Activated T-cell treated with anti-CD3 and anti-CD28 coated beads for 24 hours (primary cell): ENCODE measurements at regions not wholly inside any gene's neighbourhood (a gene's known extent, or its start where the extent isn't known, plus 50 kb on each side); places are given as distances from the start of the nearest gene placed in this dataset.
"Not testable (repeated sequence)": the region's sequence is repeated elsewhere in the genome, so short reads cannot be mapped to it uniquely, and the experiment has no call there.

Experiments used
- DNase-seq: peaks from one replicate; pipeline ENCODE4 v3.0.0-alpha.2; 2020; ENCODE audit warnings: low read depth

DNA sequence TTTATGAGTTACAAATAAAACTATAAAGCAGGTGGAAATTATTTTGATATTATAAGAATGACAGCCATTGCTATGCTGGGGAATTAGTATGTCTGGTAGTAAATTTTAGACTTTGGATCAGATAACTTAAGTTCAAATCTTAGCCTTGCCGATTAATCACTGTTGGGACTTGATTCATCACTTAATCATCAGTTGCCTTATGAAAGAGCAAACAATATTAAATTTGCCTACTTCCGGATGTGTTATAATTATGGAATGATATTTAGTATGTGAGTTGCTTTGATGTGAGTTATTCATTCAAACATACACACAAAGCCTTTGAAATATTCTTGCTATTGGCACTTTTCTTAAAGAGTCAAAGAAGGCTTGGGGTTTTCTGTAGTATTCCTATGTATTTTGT lies 717.7 kb downstream of the BRINP1 start:
- no peak for DNase-seq

DNA sequence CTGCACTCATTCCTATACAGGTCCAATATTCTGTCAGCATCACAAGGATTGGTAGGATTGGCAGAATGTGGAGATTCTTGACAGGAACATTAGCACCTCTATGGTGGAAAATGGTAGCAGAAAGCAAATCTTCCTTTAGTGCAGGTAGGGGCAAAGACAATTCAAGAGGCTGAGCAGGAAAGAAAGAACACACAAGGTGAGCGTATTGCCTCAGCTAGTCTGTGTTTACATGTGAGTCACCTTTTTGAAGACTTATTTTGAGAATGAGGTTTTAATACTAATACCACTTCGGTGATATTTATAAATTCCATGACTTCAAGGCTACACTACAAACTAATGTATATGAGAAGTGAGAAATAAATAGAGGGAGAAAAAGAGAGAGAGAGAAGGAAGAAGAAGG lies 717.0 kb downstream of the BRINP1 start:
- DNase-seq: no peak

DNA sequence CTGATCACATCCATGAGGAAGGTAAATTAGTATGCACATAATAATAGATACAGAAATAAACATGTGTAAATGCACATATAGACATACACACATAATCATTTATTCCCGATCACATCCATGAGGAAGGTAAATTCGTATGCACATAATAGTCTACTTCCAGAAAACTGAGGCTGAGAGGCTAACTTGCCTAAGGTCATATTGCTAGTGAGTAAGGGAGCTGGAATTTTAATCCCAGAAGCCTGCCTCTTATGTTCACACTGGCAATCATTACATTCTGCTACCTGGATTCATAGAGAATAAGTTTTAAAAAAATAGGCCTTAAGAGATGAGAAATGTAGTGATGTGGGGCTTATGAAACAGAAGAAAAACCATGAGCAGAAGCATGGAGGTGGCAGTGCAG lies 716.3 kb downstream of the BRINP1 start:
- no peak for DNase-seq

DNA sequence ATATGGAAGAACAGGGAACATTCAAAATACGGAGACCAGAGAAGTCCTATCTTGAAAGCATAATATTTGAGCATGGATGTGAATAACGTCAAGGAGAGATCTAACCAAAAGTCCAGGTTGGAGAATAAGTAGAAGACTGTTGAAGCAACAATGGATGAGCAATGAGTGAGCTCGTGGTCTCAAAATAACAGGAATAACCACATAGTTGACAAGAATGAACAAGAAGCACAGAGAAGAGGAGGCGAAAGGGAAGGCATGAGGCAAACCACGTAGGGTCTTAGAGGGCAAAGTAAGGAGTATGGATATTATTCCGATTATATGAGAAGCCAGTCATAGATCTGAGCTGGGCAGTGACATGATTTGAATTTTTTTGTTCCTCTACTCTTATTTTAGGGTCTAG lies 710.2 kb downstream of the BRINP1 start:
- DNase-seq: no peak

DNA sequence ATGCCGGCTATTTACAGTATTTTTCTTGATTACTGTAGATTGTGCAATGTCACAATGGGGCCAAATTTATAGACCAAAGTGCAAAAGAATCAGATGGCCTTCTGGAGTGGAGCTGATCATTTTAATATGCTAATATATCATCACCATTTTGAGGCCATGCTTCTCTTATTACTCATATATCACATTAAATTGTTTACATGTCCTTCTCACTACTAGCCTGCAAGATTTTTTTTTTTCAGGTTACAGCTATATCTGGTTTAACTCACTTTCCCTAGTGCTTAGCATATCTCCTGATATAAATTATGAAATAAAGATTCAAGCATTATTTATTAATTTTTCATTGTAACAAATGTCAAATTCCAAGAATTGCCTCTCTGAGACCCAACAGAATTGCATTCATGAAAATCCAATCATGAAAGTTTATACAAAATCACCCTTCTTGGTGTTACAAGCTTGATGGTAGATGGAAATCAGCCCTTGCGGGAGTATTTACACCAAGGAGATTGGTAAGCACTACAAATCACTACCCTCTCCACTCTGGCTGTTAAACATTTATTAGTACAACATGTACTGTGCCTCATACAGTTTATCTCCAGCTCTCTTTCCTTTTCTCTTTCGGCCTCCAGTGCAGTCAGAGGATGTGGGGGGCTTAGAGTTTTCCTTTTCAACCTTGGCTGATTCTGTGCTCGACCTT lies 703.9 kb downstream of the BRINP1 start:
- DNase-seq: no peak

DNA sequence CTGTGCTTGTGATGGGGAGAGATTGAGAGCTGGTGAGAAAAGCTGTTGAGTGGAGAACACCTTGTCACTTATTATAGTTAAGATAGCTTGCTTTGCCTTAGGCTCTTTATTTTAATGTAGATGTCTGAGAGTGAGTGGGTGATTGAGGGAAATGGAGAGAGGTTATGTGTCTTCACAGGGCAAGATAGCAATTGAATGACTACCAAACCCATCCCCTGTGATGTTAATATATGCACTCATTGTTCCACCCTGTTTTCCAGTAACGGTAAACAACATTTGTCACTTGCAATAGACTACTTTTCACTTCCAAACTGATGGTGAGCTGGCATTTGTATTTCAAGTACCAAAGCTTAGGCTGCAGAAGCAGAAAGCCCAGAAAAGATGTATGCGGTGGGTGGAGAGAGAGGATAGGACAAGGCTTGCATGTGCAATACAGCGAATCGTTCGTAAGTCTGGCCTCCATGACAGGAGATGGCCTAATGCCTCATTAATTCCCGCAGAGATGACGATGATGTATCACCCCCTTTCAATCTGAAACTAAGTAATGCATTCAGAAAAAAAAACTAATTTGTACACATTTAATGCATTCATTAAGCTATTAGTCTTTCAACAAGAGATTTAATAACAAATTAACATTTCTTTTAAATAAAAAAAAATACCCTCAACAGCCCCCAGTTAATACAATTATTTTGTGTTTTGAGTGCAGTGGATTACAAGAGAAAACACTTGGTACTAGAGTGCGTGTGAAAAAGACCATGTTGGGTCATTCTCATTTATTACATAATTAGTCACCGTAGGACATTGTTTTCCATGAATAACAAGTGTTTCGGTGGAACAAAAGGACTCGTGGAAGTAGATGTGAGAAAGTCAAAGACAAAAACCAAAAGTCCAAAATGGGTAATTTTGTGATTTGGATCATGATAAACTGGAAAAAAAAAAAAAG lies 699.0 kb downstream of the BRINP1 start:
- DNase-seq: no peak

DNA sequence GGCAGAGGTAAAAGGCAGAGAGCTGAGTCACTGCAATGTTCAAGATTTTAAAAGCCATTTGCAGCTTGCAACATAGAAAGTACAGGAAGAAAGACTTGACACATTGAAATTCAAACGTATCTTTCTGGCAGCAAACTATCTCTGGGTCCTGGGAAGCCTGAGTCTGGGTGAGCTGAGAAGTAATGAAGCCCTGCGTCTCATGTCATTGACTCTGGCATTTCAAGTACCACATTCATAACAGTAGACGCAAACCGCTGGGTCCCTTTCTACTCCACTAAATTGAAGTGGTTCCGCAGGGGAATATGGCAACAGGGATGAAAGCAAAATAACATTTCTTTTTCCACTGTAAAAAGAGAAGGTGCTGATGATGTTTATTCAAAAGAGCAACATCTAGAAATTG lies 694.3 kb downstream of the BRINP1 start:
- DNase-seq: no peak

DNA sequence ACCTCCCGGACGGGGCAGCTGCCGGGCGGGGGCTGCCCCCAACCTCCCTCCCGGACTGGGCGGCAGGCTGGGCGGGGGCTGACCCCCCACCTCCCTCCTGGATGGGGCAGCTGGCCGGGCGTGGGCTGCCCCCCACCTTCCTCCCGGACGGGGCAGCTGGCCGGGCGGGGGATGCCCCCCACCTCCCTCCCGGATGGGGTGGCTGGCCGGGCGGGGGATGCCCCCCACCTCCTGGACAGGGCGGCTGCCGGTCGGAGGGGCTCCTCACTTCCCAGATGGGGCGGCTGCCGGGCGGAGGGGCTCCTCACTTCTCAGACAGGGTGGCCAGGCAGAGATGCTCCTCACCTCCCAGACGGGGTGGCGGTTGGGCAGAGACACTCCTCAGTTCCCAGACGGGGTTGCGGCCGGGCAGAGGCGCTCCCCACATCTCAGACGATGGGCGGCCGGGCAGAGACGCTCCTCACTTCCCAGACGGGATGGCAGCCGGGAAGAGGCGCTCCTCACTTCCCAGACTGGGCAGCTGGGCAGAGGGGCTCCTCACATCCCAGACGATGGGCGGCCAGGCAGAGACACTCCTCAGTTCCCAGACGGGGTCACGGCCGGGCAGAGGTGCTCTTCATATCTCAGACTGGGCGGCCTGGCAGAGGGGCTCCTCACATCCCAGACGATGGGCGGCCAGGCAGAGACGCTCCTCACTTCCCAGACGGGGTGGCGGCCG lies 691.1 kb downstream of the BRINP1 start:
- not testable (repeated sequence) for DNase-seq

DNA sequence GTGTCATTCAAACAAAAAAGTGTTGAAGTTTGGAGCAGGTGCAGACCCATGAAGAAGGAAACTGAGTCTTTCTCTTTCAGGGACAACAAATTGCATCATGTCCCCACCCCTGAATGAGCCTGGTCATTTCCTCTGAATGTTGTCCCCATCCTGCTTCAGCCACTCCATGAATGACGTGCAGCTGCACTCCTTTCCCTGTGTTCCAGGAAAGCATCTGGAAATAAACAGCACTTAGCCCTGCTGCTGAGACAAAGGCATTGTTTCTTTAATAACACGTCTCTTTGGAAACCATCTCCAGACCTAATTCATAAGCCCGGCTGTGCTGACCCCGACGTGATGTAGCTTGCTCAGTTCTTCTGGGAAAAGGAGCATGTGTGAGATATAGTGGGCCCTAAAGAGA lies 682.3 kb downstream of the BRINP1 start:
- DNase-seq: no peak

DNA sequence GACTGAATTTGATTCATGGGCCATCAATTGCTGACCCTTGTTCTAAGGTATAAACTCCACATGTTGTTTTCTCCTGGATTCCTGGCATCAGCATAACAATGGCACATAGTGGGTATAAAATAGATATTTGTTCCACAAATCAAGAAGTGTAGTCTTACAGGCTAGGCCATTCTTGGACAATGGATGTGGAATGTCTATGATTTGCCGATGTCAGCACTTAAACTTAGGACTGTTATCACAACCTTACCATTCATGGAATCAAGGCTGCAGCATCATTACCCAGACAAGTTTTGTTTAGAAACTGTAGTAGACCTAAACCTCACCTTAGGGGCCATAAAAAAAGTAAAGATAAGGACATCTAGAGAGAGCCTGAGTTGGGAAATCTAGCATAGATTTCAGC lies 680.0 kb downstream of the BRINP1 start:
- DNase-seq: no peak

DNA sequence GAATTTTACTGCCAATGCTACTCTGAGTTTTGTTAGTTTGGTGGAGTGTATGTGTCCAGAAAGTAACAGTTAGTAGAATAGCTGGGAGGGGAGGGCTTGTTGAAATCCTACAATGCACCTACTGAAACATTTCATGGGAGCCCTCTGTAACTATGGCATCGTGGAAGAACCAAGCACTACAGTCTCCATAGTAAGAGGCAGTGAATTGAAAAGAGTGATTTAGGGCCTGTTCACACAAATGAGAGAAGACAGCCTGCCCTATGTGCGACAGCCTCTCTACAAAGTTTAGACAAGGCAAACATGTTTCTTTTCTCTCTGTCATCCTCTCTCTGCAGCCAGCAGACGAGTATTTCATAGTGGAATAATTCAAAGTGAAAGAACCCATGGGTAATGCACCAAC lies 676.6 kb downstream of the BRINP1 start:
- no peak for DNase-seq

DNA sequence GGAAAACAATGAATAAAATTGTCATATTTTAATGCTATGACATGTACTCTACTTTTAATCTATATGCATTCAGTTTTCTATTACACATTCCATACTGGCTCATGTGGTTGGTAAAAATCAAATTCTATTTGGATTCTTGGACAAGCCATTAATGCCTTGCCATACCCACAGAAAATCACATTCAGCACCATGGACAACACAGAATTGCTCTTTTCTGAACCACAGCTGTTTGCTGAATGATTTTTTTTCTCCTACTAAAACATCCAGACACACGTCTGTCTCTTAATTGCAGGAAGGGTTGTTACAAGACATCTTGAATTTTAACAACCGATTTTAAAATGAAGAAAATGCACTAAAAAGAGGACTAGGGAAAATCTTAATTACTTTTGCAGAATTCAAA lies 675.6 kb downstream of the BRINP1 start:
- no peak for DNase-seq

DNA sequence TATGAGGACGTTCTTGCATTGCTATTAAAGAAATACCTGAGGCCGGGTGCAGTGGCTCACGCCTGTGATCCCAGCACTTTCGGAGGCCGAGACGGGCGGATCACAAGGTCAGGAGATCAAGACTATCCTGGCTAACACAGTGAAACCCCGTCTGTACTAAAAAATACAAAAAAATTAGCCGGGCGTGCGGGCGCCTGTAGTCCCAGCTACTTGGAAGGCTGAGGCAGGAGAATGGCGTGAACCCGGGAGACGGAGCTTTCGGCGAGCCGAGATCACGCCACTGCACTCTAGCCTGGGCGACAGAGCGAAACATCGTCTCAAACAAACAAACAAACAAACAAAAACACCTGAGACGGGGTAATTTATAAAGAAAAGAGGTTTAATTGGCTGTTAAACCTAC lies 674.0 kb downstream of the BRINP1 start:
- DNase-seq: not testable (repeated sequence)

DNA sequence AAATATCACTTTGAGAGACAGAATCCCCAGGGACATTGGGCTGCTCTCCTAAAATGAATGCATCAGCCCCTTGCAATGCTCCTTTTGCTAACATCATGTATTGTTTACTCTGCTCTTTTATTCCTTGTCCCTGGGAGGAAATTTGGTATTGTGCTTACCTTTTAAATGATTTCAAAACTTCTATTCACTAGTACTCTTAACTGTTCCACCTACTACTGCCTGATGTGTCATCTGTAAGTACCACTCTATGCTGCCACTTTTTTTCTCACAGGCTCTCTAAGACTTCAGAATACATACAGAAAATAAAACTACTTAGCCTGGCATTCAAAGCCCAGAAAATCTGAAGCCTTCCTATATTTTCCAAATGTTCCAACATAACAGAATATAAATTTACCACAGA lies 667.2 kb downstream of the BRINP1 start:
- DNase-seq: no peak

DNA sequence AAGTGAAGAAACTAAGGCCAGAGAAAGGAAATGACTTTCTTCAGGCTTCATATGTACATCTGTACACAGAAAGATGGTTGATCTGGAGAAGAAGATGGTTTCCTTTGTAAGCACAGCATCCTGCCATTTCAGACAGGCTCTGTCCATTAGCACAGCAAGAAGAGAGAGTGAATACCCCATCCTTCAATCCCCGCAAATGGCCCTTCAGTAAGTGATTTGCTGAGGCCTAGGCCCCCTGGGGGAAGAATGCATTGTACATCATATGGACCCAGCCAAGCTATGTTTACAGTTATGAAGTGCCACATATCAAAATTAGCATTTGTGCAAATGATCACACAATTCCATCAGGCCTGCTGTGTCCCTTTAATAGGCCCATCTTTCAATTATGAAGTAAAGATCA lies 657.4 kb downstream of the BRINP1 start:
- no peak for DNase-seq

DNA sequence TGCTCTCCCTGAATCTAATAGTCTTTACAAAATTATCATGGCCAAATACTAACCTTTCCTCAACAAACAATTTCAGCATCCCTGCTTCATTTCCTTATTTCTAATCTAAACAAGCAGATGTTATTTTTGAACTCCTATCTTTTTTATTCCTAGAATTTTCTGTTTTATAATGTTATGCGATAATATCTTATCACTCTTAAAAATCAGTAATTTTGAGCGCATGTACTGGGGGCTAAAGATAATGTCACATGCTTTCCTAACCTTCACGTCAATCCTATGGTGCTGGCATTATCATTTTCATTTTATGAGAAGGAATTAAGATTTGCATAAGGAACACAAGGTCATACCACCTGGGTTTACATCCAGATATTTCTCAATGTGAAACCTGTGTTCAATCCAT lies 648.0 kb downstream of the BRINP1 start:
- DNase-seq: no peak

DNA sequence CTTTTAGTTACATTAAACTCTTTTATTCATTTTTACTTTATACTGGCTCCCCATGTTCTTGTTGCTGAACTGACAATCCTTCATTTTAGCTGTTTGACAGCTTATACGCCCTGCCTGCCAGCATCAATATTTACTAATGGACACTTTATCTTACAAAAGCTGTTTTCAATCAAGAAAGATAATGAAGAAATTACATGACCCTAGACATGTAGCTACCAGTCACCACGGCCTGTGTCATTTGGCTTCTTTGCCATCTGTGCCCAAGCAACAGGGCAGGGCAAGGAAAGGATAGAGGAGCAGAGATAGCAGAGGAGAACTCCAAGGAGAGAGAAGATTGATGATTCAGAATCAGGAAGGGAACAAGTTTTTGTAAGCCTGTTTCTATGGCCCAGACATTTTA lies 647.3 kb downstream of the BRINP1 start:
- DNase-seq: no peak

DNA sequence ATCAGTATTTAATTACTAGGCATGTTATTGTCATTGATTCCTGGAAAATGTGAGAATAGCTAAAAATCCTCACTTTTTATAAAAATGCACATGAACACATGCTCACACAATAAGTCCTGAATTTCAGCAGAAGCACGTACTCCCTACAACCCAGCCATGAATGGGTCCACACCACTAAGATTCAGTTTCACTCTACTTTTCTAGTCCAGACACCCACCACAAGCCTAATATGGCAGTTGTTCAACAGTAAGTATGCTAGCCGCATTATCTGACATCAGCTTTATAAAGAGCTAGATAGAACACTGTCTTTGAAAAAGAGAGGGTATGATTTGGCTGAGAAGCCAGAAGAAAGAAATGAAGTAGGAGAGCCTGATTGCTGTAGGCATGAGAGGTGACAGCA lies 639.3 kb downstream of the BRINP1 start:
- DNase-seq: no peak

DNA sequence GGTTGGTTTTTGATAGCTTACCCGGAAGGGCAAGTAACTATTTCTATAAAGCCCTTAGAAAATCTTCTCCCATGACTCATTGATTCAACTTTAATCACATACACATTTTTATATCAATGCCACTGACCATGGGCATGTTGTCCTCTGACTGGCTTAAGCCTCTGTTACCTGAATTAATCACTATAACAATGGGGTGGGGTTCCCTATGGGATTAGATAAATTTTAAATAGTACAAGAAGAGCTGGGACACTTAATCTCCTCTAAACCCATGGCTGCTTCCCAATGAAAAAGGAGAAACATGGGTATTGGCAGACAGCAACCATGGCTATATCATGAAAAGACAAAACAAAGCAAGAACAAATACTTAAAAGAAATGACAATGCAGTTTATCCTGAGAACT lies 636.2 kb downstream of the BRINP1 start:
- DNase-seq: no peak

DNA sequence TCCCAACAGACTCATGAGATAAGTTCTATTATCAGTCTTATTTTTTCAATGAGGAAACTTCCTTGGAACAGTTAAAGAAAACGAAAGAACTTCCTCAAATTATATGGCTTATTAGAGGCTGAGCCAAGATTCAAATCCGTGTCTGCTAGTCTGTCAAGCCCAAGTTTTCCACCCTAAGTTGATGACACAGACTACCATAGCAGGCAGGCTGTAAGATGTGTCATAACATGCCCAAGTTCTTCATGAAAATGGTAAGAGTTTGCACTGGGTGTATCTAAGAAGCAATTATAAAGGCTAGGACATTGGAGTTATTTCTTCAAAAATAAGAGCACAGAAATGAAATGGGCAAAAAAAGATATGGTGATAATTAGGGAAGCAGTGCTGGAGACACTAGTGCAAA lies 634.5 kb downstream of the BRINP1 start:
- no peak for DNase-seq

DNA sequence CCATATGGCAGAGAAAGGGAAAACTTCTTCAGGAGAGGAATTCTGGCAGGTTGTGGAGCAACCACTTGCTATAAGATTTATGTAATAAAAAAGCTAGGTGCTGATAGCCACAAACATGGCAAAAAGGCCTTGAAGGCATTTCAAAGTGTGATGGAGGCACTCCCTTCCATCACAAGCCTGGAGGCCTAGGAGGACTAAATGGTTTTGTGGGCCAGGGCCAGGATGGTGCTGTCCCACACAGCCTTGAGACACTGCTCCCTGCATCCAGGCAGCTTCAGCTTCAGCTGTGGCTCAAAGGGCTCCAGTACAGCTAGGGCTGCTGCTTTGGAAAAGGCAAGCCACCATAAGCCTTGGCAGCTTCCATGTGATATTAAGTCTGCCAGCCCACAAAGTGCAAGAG lies 632.8 kb downstream of the BRINP1 start:
- DNase-seq: no peak

DNA sequence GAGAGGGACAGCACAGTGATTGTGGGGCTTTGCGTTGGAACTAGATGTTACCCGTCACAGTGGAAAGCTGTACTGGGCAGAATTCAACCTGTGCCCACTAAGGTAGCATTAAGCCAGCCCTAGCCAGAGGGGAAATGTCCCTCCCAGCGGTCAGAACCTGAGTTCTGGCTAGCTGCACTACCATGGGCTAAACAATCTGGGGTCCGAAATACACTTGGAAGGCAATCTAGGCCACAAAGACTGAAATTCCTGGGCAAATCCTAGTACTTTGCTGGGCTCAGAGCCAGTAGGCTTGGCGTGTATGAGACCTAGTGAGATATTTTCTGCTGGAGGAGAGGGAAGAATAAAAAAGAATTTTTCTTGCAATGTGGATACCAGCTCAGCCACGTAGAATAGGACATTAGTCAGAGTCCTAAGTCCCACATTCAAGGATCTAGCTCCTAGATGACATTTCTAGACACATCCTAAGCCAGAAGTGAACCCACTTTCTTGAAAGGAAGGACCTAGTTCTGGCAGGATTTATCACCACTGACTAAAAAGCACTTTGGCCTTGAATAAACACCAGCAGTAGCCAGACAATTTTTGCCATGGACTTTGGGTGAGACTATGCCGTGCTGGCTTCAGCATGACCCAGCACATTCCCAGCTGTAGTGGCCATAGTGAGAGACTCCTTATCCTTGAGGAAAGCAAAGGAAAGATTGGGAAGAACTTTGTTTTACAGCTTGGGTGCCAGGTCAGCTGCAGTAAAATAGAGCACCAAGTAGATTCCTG lies 618.0 kb downstream of the BRINP1 start:
- DNase-seq: no peak
